H1 (cell line): ENCODE measurements at regions not wholly inside any gene's neighbourhood (a gene's known extent, or its start where the extent isn't known, plus 50 kb on each side); places are given as distances from the start of the nearest gene placed in this dataset.

ENCODE experiments used
- CTCF ChIP-seq, 3 experiments: IDR thresholded peaks; 1 replicate in 2 of 3; 2 replicates in 1 of 3; pipeline versions ENCODE4 v1.5.1 to v1.6.1; 2011; ENCODE audit warnings: low read length in 3 of 3, mild to moderate bottlenecking in 3 of 3, inconsistent platforms in 2 of 3, low read depth in 1 of 3, moderate library complexity in 1 of 3; ENCODE audit not compliant: insufficient read depth in 1 of 3; ENCODE audit errors: control extremely low read depth in 1 of 3
- E2F6 ChIP-seq: IDR thresholded peaks from 2 replicates; pipeline ENCODE4 v1.6.1; 2012; ENCODE audit warnings: inconsistent platforms
- EGR1 ChIP-seq: IDR thresholded peaks from 2 replicates; pipeline ENCODE4 v1.6.1; 2011; ENCODE audit warnings: low read depth, low read length, borderline replicate concordance
- NANOG ChIP-seq: IDR thresholded peaks from 2 replicates; pipeline ENCODE4 v1.6.1; 2011; ENCODE audit warnings: low read length, low read depth, mild to moderate bottlenecking, inconsistent platforms; ENCODE audit not compliant: insufficient read depth, poor library complexity, severe bottlenecking
- RXRA ChIP-seq: IDR thresholded peaks from 2 replicates; pipeline ENCODE4 v1.6.1; 2011; ENCODE audit warnings: low read depth, mild to moderate bottlenecking, low read length, moderate library complexity; ENCODE audit not compliant: insufficient read depth
- USF2 ChIP-seq: IDR thresholded peaks from 2 replicates; pipeline ENCODE4 v1.6.1; 2011; ENCODE audit warnings: low read length, improper control_type of control experiment

- TF ChIP-seq NANOG, result no peak
- TF ChIP-seq CTCF (IDR thresholded peaks at IDR 0.05; ENCODE audit: control extremely low read depth in 1 of 3, insufficient read depth in 1 of 3, low read depth in 1 of 3, low read length in 3 of 3), result no peak
- TF ChIP-seq E2F6, result no peak
- no peak for TF ChIP-seq RXRA
- no peak for TF ChIP-seq EGR1
- no peak for TF ChIP-seq USF2
- TF ChIP-seq, all 59 proteins: peak for 0
Measured at GRCh38 chr21:38115870-38116269, 140.9 kb upstream of the KCNJ15 start (continued).
